NCI-H2081 (cell line): ENCODE measurements at regions not wholly inside any gene's neighbourhood (a gene's known extent, or its start where the extent isn't known, plus 50 kb on each side); places are given as distances from the start of the nearest gene placed in this dataset.
A peak's percentile ranks its signal among the peaks of the same experiment; 100 is the strongest.

Experiments used
- DNase-seq, 2 experiments: peaks; one replicate each; lab custom pipeline; 2025; lab: John Stamatoyannopoulos, UW

DNA sequence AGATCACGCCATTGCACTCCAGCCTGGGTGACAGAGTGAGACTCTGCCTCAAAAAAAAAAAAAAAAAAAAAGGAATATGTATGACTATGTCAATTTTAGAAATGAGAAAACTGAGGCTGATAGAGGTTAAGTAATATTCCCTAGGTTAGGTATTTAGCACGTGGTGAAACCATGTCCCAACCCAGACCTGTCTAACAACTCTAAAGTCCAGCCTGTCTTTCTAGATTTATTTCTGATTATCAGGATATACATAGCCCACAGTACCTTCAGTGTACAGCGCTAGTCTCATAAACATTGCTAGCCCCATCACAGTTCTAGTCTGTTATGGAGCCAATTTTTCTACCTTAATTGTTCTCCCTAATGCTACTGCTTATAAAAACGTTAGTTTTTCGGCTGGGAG lies 88.4 kb upstream of the RAP2B start:
- no peak for DNase-seq

DNA sequence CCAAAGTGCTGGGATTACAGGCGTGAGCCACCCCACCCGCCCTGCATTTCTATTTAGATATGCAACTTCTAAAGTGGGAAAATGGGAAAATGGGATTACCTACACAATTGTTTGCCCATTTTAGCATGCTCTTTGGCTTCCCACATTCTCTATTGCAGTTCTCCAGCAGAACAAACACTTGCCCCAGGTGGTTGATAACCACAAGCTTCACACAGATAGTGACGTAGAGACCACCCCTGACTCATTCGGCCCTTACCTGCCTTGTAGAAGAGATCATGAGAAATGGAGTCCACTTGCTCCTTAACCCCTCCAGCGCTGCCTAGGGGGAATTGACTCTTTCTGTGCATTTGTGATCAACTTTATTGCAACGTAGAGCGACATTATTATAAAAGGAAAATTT lies 83.2 kb upstream of the RAP2B start:
- no peak for DNase-seq

DNA sequence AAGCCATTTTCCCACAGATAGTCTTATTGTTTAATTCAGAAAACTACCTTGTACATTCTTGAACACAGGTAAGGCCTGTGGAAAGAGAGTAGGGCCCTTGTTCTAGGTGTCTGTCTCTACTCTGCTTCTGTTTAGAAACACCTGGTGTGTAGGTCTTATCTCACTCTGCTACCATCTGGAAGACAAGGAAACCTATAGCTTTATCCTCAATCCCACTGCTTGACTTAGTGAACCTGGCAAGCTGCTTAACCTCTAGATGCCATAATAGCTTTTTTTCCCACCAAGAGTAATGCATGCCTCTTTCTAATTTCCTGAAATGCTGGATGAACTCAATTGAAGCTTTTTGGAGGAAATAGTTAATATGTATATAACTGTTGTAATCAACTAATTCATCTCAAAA lies 82.6 kb upstream of the RAP2B start:
- DNase-seq = no peak

DNA sequence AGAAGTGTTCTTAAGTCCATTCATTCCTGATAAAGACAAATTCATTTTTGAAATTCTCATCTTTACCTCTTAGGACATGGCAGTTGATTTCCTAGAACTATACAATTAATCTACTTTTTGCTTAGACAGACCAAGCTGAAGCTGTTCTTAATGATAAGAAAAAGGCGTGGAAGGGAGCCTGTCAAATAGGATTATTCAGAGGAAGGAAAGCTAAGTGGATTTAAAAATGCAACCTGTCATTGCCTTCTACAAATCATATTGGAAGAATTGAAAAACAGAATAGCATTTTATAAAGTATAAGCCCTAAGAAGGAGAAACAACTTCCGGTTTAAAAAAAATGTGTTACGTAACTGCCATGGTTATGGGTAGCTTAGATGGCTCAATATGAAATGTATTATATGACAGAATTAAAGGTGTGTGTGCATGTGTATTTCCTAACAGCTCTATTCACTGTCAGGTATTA lies 81.2 kb upstream of the RAP2B start:
- DNase-seq = no peak

DNA sequence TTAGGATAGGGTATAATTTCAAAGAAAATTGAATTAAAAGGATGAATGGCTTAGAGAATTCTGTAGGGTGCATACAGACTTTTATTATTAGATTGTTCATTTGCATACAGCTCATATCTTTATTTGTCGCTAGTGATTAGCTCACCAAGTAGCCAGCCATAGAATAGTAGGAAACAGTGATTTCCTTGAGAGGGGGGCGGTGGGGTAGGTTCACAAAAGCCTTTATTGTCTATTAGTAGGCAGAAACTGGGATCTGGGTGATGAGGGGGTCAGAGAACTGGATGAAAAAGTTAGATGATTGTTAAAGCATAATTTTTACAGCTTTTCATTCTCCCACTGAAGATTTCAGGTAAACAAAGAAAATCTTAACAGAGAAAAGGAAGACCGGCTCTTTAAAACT lies 77.6 kb upstream of the RAP2B start:
- DNase-seq = no peak

- no peak for DNase-seq
These were observed 74.1 kb upstream of the RAP2B start for GRCh38 chr3:153087595-153088566.

DNA sequence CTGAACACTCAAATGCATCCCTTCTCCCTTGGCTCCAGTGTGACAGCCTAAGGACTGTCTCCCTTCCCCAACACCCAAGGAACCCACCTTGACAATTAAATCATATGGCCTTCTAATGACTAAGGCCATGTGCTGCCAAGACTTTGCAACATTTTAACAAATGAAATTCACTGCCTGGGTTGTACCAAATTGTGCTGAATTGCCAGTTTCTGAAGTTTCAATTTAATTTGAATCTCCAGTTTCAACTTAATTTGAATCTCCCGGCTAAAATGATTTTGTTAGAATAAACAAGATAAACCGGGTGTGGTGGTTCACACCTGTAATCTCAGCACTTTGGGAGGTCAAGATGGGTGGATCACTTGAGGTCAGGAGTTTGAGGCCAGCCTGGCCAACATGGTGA lies 72.4 kb upstream of the RAP2B start:
- DNase-seq = no peak

DNA sequence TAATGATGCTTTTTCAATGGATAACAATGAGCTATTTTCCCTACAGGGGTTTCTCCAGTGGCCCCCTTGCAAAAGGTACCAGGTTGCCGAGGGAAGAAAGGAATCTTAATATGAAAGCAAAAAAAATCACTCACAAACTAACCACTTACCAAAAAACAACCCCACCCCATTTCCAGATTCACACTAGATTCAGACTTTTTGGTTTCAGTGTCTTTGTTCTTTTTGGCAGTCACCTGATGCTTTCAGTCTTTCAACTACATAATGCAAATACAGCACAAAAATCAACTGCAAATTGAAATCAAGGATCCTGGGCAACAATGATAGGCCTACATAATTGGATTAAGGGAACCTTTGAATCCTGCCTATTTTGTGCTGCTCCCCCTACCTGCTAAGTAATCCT lies 71.1 kb upstream of the RAP2B start:
- peak in 1 of 2 experiments; percentile 38 for DNase-seq

- DNase-seq = no peak
These were observed 68.4 kb upstream of the RAP2B start for GRCh38 chr3:153093629-153094028.

DNA sequence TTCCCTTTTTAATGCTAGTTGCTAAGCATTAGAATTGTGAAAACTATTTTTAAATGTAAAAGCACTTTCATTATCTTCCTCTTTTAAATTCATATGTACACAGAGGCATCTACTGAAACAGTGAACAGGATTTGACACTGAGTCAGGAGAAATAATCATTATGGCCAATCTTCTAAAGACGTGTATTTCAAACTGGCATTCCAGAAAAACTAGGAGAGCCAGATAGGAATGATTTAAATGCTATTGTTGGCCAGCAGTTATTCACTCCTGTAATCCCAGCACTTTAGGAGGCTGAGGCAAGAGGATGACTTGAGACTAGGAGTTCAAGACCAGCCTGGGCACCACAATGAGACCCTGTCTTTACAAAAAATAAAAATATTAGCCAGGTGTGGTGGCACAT lies 67.6 kb upstream of the RAP2B start:
- no peak for DNase-seq

GRCh38 chr3:153095441-153095840 lies 66.6 kb upstream of the RAP2B start:
- DNase-seq = no peak

- DNase-seq = no peak
These were observed 65.3 kb upstream of the RAP2B start for GRCh38 chr3:153096731-153097131.

- no peak for DNase-seq
These were observed 64.8 kb upstream of the RAP2B start for GRCh38 chr3:153097213-153097612.

DNA sequence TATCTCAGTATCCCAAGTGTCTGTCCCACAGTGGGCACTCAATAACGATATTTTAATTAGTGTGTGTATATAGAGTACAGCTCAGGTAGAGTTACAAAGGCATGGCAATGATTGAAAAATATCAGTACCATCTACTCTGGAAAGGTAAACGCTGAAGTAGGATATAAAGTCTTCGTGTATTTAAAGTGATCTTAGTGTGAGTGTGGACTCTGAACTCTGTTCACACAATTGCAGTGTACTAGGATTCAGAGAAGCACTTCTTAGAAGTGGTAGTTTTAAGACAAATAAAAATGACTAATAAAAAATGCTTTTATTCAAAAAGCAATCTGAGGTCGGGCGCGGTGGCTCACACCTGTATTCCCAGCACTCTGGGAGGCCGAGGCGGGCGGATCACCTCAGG lies 62.9 kb upstream of the RAP2B start:
- DNase-seq = no peak

DNA sequence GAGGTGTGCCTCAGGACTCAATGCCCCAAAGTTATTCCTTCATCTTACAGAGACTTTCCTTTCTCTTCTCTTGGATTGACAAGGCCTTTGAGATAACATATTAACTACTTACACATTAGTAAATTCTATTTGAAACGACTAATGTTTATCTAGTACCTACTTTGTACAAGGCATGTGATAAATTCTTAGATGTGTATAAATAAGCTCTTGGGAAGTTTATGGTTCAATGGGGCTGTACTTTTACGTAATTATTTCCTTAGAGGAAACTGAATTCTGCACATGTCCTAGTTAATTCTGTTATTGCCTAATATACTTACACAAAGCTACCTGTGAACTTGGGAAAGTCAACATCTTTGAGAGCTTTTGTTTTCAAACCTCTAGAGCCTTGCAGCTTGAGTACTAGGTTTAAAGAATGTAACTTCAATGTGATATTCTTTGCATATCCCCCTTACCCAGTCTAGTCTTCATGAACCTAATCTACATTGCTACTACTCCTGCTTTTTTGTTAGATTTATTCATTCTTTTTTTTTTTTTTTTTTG lies 58.5 kb upstream of the RAP2B start:
- no peak for DNase-seq

DNA sequence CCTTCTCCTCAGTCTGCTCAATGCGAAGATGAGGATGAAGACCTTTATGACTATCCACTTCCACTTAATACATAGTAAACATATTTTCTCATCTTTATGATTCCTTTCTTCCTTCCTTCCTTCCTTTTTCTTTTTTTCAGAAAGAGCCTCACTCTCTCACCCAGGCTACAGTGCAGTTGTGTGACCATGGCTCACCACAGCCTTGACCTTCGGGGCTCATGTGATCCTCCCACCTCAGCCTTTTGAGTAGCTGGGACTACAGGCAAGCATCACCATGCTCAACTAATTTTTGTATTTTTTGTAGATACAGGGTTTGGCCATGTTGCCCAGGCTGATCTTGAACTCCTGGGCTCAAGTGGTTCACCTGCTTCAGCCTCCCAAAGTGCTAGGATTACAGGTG lies 52.0 kb upstream of the RAP2B start:
- DNase-seq = no peak

GRCh38 chr3:153111016-153111415 lies 51.0 kb upstream of the RAP2B start:
- DNase-seq = no peak
